K562 (cell line): ENCODE measurements at regions not wholly inside any gene's neighbourhood (a gene's known extent, or its start where the extent isn't known, plus 50 kb on each side); places are given as distances from the start of the nearest gene placed in this dataset.
A peak's percentile ranks its signal among the peaks of the same experiment; 100 is the strongest.

Experiments
- ATAC-seq: fragments of 200-7000 bp; cut with Tn5 transposase; 3 replicates; pipeline ENCODE4 v1.9.1; 2020; ENCODE audit warnings: moderate library complexity
- BruUV-seq: library from RNA; stranded (reverse); fragments of 400-500 nt; replicated peaks from 2 replicates; lab custom pipeline; 2021; lab: Mats Ljungman, UMichigan
- CTCF ChIA-PET: fragments of 300-600 bp; formaldehyde crosslinking; extraction: SDS; loops from one replicate; lab custom pipeline; 2021; ENCODE audit warnings: low intra/inter-chr PET ratio; lab: Yijun Ruan, JAX
- POLR2A ChIA-PET: fragments of 300-600, 350-650 bp; sonication (Branson Sonifier 250); formaldehyde crosslinking; extraction: SDS; loops from one replicate; lab custom pipeline; 2021; ENCODE audit warnings: antibody characterized with exemption, inconsistent platforms; lab: Yijun Ruan, JAX
- DNase-seq, 4 experiments: peaks; one replicate each; pipeline versions ENCODE4 v3.0.0 to v3.0.0-alpha.2; 2011 to 2018; ENCODE audit warnings: low spot score in 3 of 4, mixed read lengths in 3 of 4; ENCODE audit errors: extremely low read depth in 1 of 4
- FAIRE-seq: peaks from 2 replicates; lab custom pipeline; 2011; peaks lifted over from hg19 to GRCh38; lab: Jason Lieb, UNC
- H2AFZ ChIP-seq: 2 replicates; pipeline ENCODE4 v1.6.0; 2011; ENCODE audit warnings: low read depth, low read length, control low read depth, inconsistent platforms
- H3K27ac ChIP-seq: fragments of 200-600 bp; 3 replicates; pipeline ENCODE4 v1.8.0; 2011; ENCODE audit warnings: low read depth, mild to moderate bottlenecking, control low read depth, inconsistent platforms, low read length, moderate library complexity, mixed read lengths; ENCODE audit errors: extremely low read depth
- H3K27me3 ChIP-seq, 2 experiments: fragments of 300-600 bp in 1 of 2; 2 replicates in 1 of 2; 3 replicates in 1 of 2; pipeline versions ENCODE4 v1.6.0 to v1.8.0; 2011; ENCODE audit warnings: inconsistent platforms in 2 of 2, low read length in 2 of 2, mild to moderate bottlenecking in 1 of 2, mixed read lengths in 1 of 2, moderate library complexity in 1 of 2; ENCODE audit not compliant: control insufficient read depth in 2 of 2, insufficient read depth in 2 of 2
- H3K36me3 ChIP-seq: fragments of 300-600 bp; 3 replicates; pipeline ENCODE4 v1.8.0; 2011; ENCODE audit warnings: mild to moderate bottlenecking, low read length, inconsistent platforms; ENCODE audit not compliant: control insufficient read depth, insufficient read depth
- H3K4me1 ChIP-seq, 2 experiments: fragments of 200-600 bp in 1 of 2; replicated peaks in 1 of 2; 2 replicates in 1 of 2; 3 replicates in 1 of 2; pipeline versions ENCODE4 v1.5.1 to v1.8.0; 2011; ENCODE audit warnings: inconsistent platforms in 2 of 2, low read length in 2 of 2, mild to moderate bottlenecking in 1 of 2, mixed read lengths in 1 of 2, moderate library complexity in 1 of 2; ENCODE audit not compliant: control insufficient read depth in 2 of 2, insufficient read depth in 2 of 2
- H3K4me2 ChIP-seq: 2 replicates; pipeline ENCODE4 v1.6.1; 2011; ENCODE audit warnings: low read length, control low read depth, inconsistent platforms, mixed read lengths; ENCODE audit not compliant: insufficient read depth
- H3K4me3 ChIP-seq: fragments of 200-600 bp; sonication (generic), shearing (Covaris generic); 2 replicates; pipeline ENCODE4 v1.5.1; 2016; ENCODE audit warnings: control low read depth, inconsistent platforms
- H3K79me2 ChIP-seq: fragments of 200-600 bp; 3 replicates; pipeline ENCODE4 v1.8.0; 2011; ENCODE audit warnings: low read length, inconsistent platforms; ENCODE audit not compliant: control insufficient read depth, insufficient read depth
- H3K9ac ChIP-seq, 2 experiments: 2 replicates each; pipeline versions ENCODE4 v1.6.0 to v1.6.1; 2011; ENCODE audit warnings: low read depth in 2 of 2, low read length in 2 of 2, control low read depth in 1 of 2, inconsistent platforms in 1 of 2, mild to moderate bottlenecking in 1 of 2, mixed read lengths in 1 of 2; ENCODE audit not compliant: insufficient read depth in 1 of 2
- H3K9me1 ChIP-seq: one replicate; pipeline ENCODE4 v1.6.0; 2011; ENCODE audit warnings: inconsistent platforms, mild to moderate bottlenecking, low read length, moderate library complexity; ENCODE audit not compliant: control insufficient read depth, insufficient read depth
- H3K9me3 ChIP-seq: replicated peaks from 2 replicates; pipeline ENCODE4 v1.5.1; 2011; ENCODE audit warnings: low read depth, low read length, inconsistent platforms; ENCODE audit not compliant: control insufficient read depth, insufficient read depth
- H4K20me1 ChIP-seq: replicated peaks from 2 replicates; pipeline ENCODE4 v1.6.1; 2011; ENCODE audit warnings: low read length, inconsistent platforms, mixed read lengths; ENCODE audit not compliant: control insufficient read depth, insufficient read depth
- CAMTA2 ChIP-seq: fragments of 250-450 bp; sonication (Bioruptor Pico); conservative IDR thresholded peaks from 2 replicates; pipeline ENCODE4 v1.5.1; 2022
- CHD4 ChIP-seq: fragments of 200-600 bp; sonication (generic); IDR thresholded peaks from 3 replicates; pipeline ENCODE4 v1.6.1; 2012; ENCODE audit warnings: low read depth, mild to moderate bottlenecking, mixed read lengths, low read length, inconsistent platforms; ENCODE audit not compliant: insufficient read depth, insufficient replicate concordance, poor library complexity, severe bottlenecking
- ERF ChIP-seq: fragments of 450-650 bp; formaldehyde crosslinking; IDR thresholded peaks from 2 replicates; pipeline ENCODE4 v1.4.0; 2020; ENCODE audit warnings: mild to moderate bottlenecking, mixed read lengths
- MXD1 ChIP-seq: fragments of 250-450 bp; sonication (Bioruptor Pico); IDR thresholded peaks from 2 replicates; pipeline ENCODE4 v1.8.0; 2021; ENCODE audit warnings: borderline replicate concordance, mild to moderate bottlenecking, moderate library complexity; ENCODE audit not compliant: poor library complexity, severe bottlenecking
- PTRF ChIP-seq: fragments of 450-650 bp; IDR thresholded peaks from 2 replicates; pipeline ENCODE4 v1.6.1; 2016; ENCODE audit warnings: mild to moderate bottlenecking, missing genetic modification characterization, missing compliant biosample characterization
- RBFOX2 ChIP-seq: fragments of 200-400 bp; formaldehyde crosslinking; IDR thresholded peaks from 2 replicates; pipeline ENCODE4 v1.6.1; 2017; ENCODE audit warnings: low read depth, mild to moderate bottlenecking, low read length, moderate library complexity
- SETDB1 ChIP-seq: IDR thresholded peaks from one replicate; pipeline ENCODE4 v1.6.1; 2012; ENCODE audit warnings: low read length, control low read depth, inconsistent platforms
- ZC3H4 ChIP-seq: sonication (generic); formaldehyde crosslinking; IDR thresholded peaks from 2 replicates; pipeline ENCODE4 v1.9.0; 2021; ENCODE audit warnings: missing genetic modification reagents, borderline replicate concordance
- ZNF174 ChIP-seq: fragments of 250-450 bp; sonication (Bioruptor Pico); IDR thresholded peaks from 2 replicates; pipeline ENCODE4 v1.4.0; 2020; ENCODE audit warnings: mild to moderate bottlenecking
- ZNF740 ChIP-seq, 3 experiments: fragments of 200-800 bp in 1 of 3; sonication (Bioruptor generic) in 1 of 3; sonication (generic) in 1 of 3; formaldehyde crosslinking in 1 of 3; IDR thresholded peaks; 2 replicates each; pipeline versions ENCODE4 v1.6.1 to v1.8.0; 2016 to 2022; ENCODE audit warnings: mild to moderate bottlenecking in 2 of 3, missing compliant biosample characterization in 2 of 3, missing genetic modification characterization in 2 of 3, missing genetic modification reagents in 1 of 3
- WGBS: fragments of 100-300 bp; shearing (Covaris generic); methylation state at CpG from one replicate; pipeline ENCODE4 v1.1.6; 2016; ENCODE audit warnings: low coverage, mixed read lengths; ENCODE audit not compliant: insufficient coverage; ENCODE audit errors: missing lambda C conversion rate; 5-methylcytosine and 5-hydroxymethylcytosine counted together
- in situ Hi-C: fragments of 300-500 bp; cut with MboI; formaldehyde crosslinking; loops from 4 replicates; pipeline ENCODE4 v1.15.0; 2018; ENCODE audit warnings: inconsistent platforms, mixed read lengths
- intact Hi-C: fragments of 100-400 bp; cut with micrococcal nuclease; formaldehyde crosslinking; loops from 2 replicates; pipeline ENCODE4 v1.14.2; 2022
- TF ChIP-seq, protein P1 (sequence below): sonication (generic); formaldehyde crosslinking; IDR thresholded peaks from 2 replicates; pipeline ENCODE4 v1.8.0; 2023; ENCODE audit warnings: mild to moderate bottlenecking, missing genetic modification reagents
- TF ChIP-seq, protein P2 (sequence below), 2 experiments: IDR thresholded peaks; 2 replicates each; pipeline ENCODE4 v1.6.1; 2011; ENCODE audit warnings: borderline replicate concordance in 1 of 2, control low read depth in 1 of 2, low read depth in 1 of 2, low read length in 1 of 2, mild to moderate bottlenecking in 1 of 2, mixed read lengths in 1 of 2, moderate library complexity in 1 of 2; ENCODE audit not compliant: insufficient read depth in 1 of 2, insufficient read length in 1 of 2, poor library complexity in 1 of 2, severe bottlenecking in 1 of 2; ENCODE audit errors: extremely low read depth in 1 of 2

GRCh38 chr7:140230861-140231770 is 54.3 kb upstream of the KDM7A start:
- FAIRE-seq (no peak), ATAC-seq (peak; percentile 55), DNase-seq (peak in 3 of 4 experiments; percentile 59 to 69 (median 67))
- H3K9ac ChIP-seq: peak overlapping the region; percentile 29 to 74; a peak in 3 of 4 replicates
- no peaks in the 10 kb centered on the region for H3K27me3 ChIP-seq
- no peaks in the 10 kb centered on the region for H4K20me1 ChIP-seq
- peak overlapping the region; percentile 90 for H2AFZ ChIP-seq
- no peaks in the 10 kb centered on the region for H3K9me3 ChIP-seq
- POLR2A ChIA-PET: interaction anchor here (1.1 to 1.2 kb wide), 2 partner anchors 11 to 54 kb away, joined by 3 read pairs; partner anchors contain the start of gene KDM7A
- CTCF ChIA-PET: no interaction called here
- peak overlapping the region; percentile 83 for H3K4me2 ChIP-seq
- no peaks in the 10 kb centered on the region for H3K36me3 ChIP-seq
- intact Hi-C loops (loop anchor here (1.0 kb wide), 1 partner anchor 54 kb away; no protein-coding TSS in a partner anchor), in situ Hi-C loops (no loop called here)
- WGBS: 38% methylated on average over 53 of the region's 59 CpGs
- peaks cover 10 to 30% of the 10 kb centered on the region in 2 experiments; a peak in 4 of 5 replicates for H3K4me1 ChIP-seq
- H3K27ac ChIP-seq: no peak overlapping the region
- H3K79me2 ChIP-seq: no peaks in the 10 kb centered on the region
- H3K9me1 ChIP-seq: no peaks in the 10 kb centered on the region
- peak overlapping the region; percentile 38 for H3K4me3 ChIP-seq
- BruUV-seq: no TSS peak
- no peak for TF ChIP-seq ERF (CRISPR knock-in tag)
- TF ChIP-seq MXD1 (CRISPR knock-in tag): no peak
- TF ChIP-seq ZNF174 (CRISPR knock-in tag): no peak
- TF ChIP-seq CAMTA2 (CRISPR knock-in tag): no peak
- TF ChIP-seq ZC3H4 (CRISPR knock-in tag): no peak
- TF ChIP-seq, protein P1, sequence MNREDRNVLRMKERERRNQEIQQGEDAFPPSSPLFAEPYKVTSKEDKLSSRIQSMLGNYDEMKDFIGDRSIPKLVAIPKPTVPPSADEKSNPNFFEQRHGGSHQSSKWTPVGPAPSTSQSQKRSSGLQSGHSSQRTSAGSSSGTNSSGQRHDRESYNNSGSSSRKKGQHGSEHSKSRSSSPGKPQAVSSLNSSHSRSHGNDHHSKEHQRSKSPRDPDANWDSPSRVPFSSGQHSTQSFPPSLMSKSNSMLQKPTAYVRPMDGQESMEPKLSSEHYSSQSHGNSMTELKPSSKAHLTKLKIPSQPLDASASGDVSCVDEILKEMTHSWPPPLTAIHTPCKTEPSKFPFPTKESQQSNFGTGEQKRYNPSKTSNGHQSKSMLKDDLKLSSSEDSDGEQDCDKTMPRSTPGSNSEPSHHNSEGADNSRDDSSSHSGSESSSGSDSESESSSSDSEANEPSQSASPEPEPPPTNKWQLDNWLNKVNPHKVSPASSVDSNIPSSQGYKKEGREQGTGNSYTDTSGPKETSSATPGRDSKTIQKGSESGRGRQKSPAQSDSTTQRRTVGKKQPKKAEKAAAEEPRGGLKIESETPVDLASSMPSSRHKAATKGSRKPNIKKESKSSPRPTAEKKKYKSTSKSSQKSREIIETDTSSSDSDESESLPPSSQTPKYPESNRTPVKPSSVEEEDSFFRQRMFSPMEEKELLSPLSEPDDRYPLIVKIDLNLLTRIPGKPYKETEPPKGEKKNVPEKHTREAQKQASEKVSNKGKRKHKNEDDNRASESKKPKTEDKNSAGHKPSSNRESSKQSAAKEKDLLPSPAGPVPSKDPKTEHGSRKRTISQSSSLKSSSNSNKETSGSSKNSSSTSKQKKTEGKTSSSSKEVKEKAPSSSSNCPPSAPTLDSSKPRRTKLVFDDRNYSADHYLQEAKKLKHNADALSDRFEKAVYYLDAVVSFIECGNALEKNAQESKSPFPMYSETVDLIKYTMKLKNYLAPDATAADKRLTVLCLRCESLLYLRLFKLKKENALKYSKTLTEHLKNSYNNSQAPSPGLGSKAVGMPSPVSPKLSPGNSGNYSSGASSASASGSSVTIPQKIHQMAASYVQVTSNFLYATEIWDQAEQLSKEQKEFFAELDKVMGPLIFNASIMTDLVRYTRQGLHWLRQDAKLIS: no peak
- TF ChIP-seq RBFOX2: peak; percentile 44; the same call in 1 of the 2 replicates
- TF ChIP-seq ZNF740 (CRISPR knock-in tag; IDR thresholded peaks at IDR 0.05): no peak
- no peak for TF ChIP-seq ZNF740 (tag; IDR thresholded peaks at IDR 0.05)
- TF ChIP-seq, protein P2, sequence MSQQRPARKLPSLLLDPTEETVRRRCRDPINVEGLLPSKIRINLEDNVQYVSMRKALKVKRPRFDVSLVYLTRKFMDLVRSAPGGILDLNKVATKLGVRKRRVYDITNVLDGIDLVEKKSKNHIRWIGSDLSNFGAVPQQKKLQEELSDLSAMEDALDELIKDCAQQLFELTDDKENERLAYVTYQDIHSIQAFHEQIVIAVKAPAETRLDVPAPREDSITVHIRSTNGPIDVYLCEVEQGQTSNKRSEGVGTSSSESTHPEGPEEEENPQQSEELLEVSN (IDR thresholded peaks at IDR 0.05; ENCODE audit: borderline replicate concordance in 1 of 2, extremely low read depth in 1 of 2, insufficient read depth in 1 of 2, insufficient read length in 1 of 2, low read depth in 1 of 2, low read length in 1 of 2, poor library complexity in 1 of 2, severe bottlenecking in 1 of 2): peak in 1 of 2 experiments; percentile 28
- TF ChIP-seq PTRF: no peak
- no peak for TF ChIP-seq CHD4
- TF ChIP-seq SETDB1: no peak
